ENCODE measurements at regions not wholly inside any gene's neighbourhood (a gene's known extent, or its start where the extent isn't known, plus 50 kb on each side); places are given as distances from the start of the nearest gene placed in this dataset.

GRCh38 chr2:147463881-147464520 lies 380.8 kb upstream of the ACVR2A start:
- Mint-ChIP-seq H3K4me1 (peaks cover 24 to 27% of the 10 kb centered on the region in 2 experiments), H3K27me3 (ENCODE audit: low read depth) (no peaks in the 10 kb centered on the region), H3K9me3 (no peaks in the 10 kb centered on the region; a peak in 1 of 5 replicates), H3K27ac (no peak overlapping the region), H3K36me3 (ENCODE audit: insufficient read depth in 1 of 3, low read depth in 3 of 3) (no peaks in the 10 kb centered on the region), H3K4me3 (no peak overlapping the region)
- Histone ChIP-seq H4K5ac (ENCODE audit: insufficient read length, low read depth, low read length) (no peak overlapping the region), H3K23ac (ENCODE audit: insufficient read length, low read depth, low read length) (no peak overlapping the region), H4K20me1 (ENCODE audit: control insufficient read depth, insufficient read depth, insufficient read length) (no peaks in the 10 kb centered on the region), H3T11ph (ENCODE audit: low read length) (no peak overlapping the region), H2BK15ac (ENCODE audit: low read depth, low read length) (no peak overlapping the region), H3K27ac (ENCODE audit: insufficient read length, low read depth, low read length) (no peak overlapping the region), H3K79me1 (ENCODE audit: insufficient read depth, low read depth, low read length, poor library complexity, severe bottlenecking) (no peaks in the 10 kb centered on the region), H4K8ac (replicated peaks; ENCODE audit: insufficient read length, low read depth, low read length) (no peak overlapping the region), H2BK12ac (ENCODE audit: insufficient read length, low read depth, low read length) (no peak overlapping the region), H2AK5ac (ENCODE audit: insufficient read length, low read length) (no peak overlapping the region), H3K18ac (ENCODE audit: insufficient read length, low read depth, low read length) (no peak overlapping the region), H4K91ac (ENCODE audit: insufficient read length, low read depth, low read length) (no peak overlapping the region), H3K79me2 (ENCODE audit: insufficient read depth, low read length) (no peaks in the 10 kb centered on the region), H2BK120ac (ENCODE audit: low read depth, low read length, poor library complexity, severe bottlenecking) (no peak overlapping the region), H3K9ac (ENCODE audit: extremely low read depth, insufficient read length, low read length) (no peak overlapping the region), H3K23me2 (ENCODE audit: insufficient read length, low read depth, low read length, poor library complexity, severe bottlenecking) (no peaks in the 10 kb centered on the region), H2BK5ac (ENCODE audit: insufficient read length, low read length) (no peak overlapping the region), H2BK20ac (ENCODE audit: low read depth, low read length, poor library complexity, severe bottlenecking) (no peak overlapping the region), H3K14ac (ENCODE audit: insufficient read depth, low read length) (no peak overlapping the region), H3K27me3 (ENCODE audit: insufficient read depth, low read length) (no peaks in the 10 kb centered on the region), H3K4ac (ENCODE audit: low read depth, low read length) (no peak overlapping the region), H3K9me3 (ENCODE audit: control insufficient read depth, low read depth, low read length) (no peaks in the 10 kb centered on the region), H2AFZ (ENCODE audit: low read length) (no peak overlapping the region), H3K56ac (ENCODE audit: insufficient read length, low read depth, low read length) (no peak overlapping the region), H3K4me2 (ENCODE audit: insufficient read depth, insufficient read length, low read length) (no peak overlapping the region), H3K4me1 (ENCODE audit: insufficient read depth, low read length) (peaks cover 7% of the 10 kb centered on the region)
- WGBS (ENCODE audit: extremely low coverage, insufficient read length, low lambda C conversion rate) = no CpG with 5 or more reads among the region's 8 CpGs
- no peak for DNase-seq
- TF ChIP-seq CTCF (conservative IDR thresholded peaks at IDR 0.05) = no peak
